GM12892 (cell line): ENCODE measurements at regions not wholly inside any gene's neighbourhood (a gene's known extent, or its start where the extent isn't known, plus 50 kb on each side); places are given as distances from the start of the nearest gene placed in this dataset.

Experiments
- POLR2AphosphoS5 ChIP-seq: IDR thresholded peaks from 2 replicates; pipeline ENCODE4 v1.6.1; 2011; ENCODE audit warnings: low read depth, low read length, control low read depth
- TAF1 ChIP-seq: IDR thresholded peaks from 2 replicates; pipeline ENCODE4 v1.6.1; 2011; ENCODE audit warnings: low read depth, mild to moderate bottlenecking, control low read depth, low read length, borderline replicate concordance

GRCh38 chr12:25783566-25783965, 174.9 kb upstream of the RASSF8 start:
- TF ChIP-seq TAF1 (no peak), POLR2AphosphoS5 (no peak)
